HL-60 (cell line): ENCODE measurements at regions not wholly inside any gene's neighbourhood (a gene's known extent, or its start where the extent isn't known, plus 50 kb on each side); places are given as distances from the start of the nearest gene placed in this dataset.

Experiments used
- CTCF ChIP-seq: IDR thresholded peaks from one replicate; pipeline ENCODE4 v1.5.1; 2011; ENCODE audit warnings: low read length, control low read depth, inconsistent platforms; ENCODE audit not compliant: insufficient read depth
- POLR2AphosphoS5 ChIP-seq: IDR thresholded peaks from 2 replicates; pipeline ENCODE4 v1.6.1; 2012; ENCODE audit warnings: low read depth
- SPI1 ChIP-seq: IDR thresholded peaks from 2 replicates; pipeline ENCODE4 v1.6.1; 2012; ENCODE audit warnings: low read depth, mild to moderate bottlenecking, borderline replicate concordance
- TF ChIP-seq, protein P1 (sequence below): IDR thresholded peaks from 2 replicates; pipeline ENCODE4 v1.6.1; 2012; ENCODE audit warnings: low read depth; ENCODE audit not compliant: insufficient replicate concordance

- TF ChIP-seq CTCF (no peak), SPI1 (no peak), POLR2AphosphoS5 (no peak)
- TF ChIP-seq, protein P1, sequence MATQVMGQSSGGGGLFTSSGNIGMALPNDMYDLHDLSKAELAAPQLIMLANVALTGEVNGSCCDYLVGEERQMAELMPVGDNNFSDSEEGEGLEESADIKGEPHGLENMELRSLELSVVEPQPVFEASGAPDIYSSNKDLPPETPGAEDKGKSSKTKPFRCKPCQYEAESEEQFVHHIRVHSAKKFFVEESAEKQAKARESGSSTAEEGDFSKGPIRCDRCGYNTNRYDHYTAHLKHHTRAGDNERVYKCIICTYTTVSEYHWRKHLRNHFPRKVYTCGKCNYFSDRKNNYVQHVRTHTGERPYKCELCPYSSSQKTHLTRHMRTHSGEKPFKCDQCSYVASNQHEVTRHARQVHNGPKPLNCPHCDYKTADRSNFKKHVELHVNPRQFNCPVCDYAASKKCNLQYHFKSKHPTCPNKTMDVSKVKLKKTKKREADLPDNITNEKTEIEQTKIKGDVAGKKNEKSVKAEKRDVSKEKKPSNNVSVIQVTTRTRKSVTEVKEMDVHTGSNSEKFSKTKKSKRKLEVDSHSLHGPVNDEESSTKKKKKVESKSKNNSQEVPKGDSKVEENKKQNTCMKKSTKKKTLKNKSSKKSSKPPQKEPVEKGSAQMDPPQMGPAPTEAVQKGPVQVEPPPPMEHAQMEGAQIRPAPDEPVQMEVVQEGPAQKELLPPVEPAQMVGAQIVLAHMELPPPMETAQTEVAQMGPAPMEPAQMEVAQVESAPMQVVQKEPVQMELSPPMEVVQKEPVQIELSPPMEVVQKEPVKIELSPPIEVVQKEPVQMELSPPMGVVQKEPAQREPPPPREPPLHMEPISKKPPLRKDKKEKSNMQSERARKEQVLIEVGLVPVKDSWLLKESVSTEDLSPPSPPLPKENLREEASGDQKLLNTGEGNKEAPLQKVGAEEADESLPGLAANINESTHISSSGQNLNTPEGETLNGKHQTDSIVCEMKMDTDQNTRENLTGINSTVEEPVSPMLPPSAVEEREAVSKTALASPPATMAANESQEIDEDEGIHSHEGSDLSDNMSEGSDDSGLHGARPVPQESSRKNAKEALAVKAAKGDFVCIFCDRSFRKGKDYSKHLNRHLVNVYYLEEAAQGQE, result no peak
These were observed 207.5 kb downstream of the EXOC5 start for GRCh38 chr14:57061009-57061711.
